ENCODE measurements at regions not wholly inside any gene's neighbourhood (a gene's known extent, or its start where the extent isn't known, plus 50 kb on each side); places are given as distances from the start of the nearest gene placed in this dataset.

DNA sequence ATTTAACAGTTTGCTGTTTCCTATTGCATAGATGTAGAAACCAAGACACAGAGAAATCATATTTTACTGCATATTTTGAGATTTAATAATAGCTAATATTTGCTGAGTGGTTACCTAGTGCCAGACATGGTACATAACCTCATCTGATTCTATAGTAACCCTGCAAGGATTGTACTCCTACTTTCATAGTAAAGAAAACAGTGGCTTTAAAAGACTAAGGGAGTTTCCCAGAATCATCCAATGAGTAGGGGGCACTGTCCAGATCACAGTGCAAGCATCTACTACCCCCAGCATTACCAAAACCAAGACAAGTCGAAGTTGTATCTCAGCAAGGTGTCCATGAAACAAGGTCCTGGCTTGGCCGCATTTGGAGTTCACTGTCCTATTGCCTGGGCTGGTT is 224.5 kb upstream of the TENM3 start:
- H2BK5ac ChIP-seq (ENCODE audit: low read depth, low read length, poor library complexity): no peak overlapping the region
- WGBS (ENCODE audit: extremely low coverage, insufficient coverage, insufficient read length): no CpG with 5 or more reads among the region's 2 CpGs
- H3K9me3 ChIP-seq (ENCODE audit: insufficient read depth, low read depth, low read length): no peaks in the 10 kb centered on the region
- no peak overlapping the region for H2BK120ac ChIP-seq (ENCODE audit: insufficient read depth, low read length, poor library complexity)
- H4K8ac ChIP-seq (ENCODE audit: low read depth, low read length): no peak overlapping the region
- H3K79me1 ChIP-seq (ENCODE audit: low read length): peaks cover 2% of the 10 kb centered on the region
- no peak overlapping the region for H3K27ac ChIP-seq (ENCODE audit: low read depth, low read length)
- peaks cover 2% of the 10 kb centered on the region for H3K79me2 ChIP-seq (ENCODE audit: control insufficient read depth, insufficient read depth, low read length, poor library complexity)
- no peak overlapping the region for H4K12ac ChIP-seq (ENCODE audit: low read depth, low read length)
- no peak overlapping the region for H3K18ac ChIP-seq (ENCODE audit: low read length)
- H3K9ac ChIP-seq (ENCODE audit: low read length): no peak overlapping the region
- H3K4ac ChIP-seq (ENCODE audit: low read depth, low read length): no peak overlapping the region
- DNase-seq: no peak
- no peak overlapping the region for H2AK5ac ChIP-seq (ENCODE audit: low read length)
- H3K14ac ChIP-seq (ENCODE audit: low read length): no peak overlapping the region
- H3K23ac ChIP-seq (ENCODE audit: low read length): no peak overlapping the region
- no peak overlapping the region for H3K4me2 ChIP-seq (ENCODE audit: low read length)
- H3K36me3 ChIP-seq (ENCODE audit: control insufficient read depth in 1 of 2, insufficient read depth in 2 of 2, low read length in 2 of 2): no peaks in the 10 kb centered on the region
- H2AFZ ChIP-seq (ENCODE audit: insufficient read depth, low read length, poor library complexity): no peak overlapping the region
- H4K91ac ChIP-seq (ENCODE audit: low read depth, low read length): no peak overlapping the region
- H2BK12ac ChIP-seq (ENCODE audit: low read length): no peak overlapping the region
- H3K27me3 ChIP-seq (ENCODE audit: insufficient read depth, low read length): no peaks in the 10 kb centered on the region
- peaks cover 3% of the 10 kb centered on the region in 2 experiments for H3K4me1 ChIP-seq (ENCODE audit: control insufficient read depth in 1 of 2, insufficient read depth in 2 of 2, low read length in 2 of 2)
- H3K4me3 ChIP-seq (ENCODE audit: low read depth, low read length): no peak overlapping the region

DNA sequence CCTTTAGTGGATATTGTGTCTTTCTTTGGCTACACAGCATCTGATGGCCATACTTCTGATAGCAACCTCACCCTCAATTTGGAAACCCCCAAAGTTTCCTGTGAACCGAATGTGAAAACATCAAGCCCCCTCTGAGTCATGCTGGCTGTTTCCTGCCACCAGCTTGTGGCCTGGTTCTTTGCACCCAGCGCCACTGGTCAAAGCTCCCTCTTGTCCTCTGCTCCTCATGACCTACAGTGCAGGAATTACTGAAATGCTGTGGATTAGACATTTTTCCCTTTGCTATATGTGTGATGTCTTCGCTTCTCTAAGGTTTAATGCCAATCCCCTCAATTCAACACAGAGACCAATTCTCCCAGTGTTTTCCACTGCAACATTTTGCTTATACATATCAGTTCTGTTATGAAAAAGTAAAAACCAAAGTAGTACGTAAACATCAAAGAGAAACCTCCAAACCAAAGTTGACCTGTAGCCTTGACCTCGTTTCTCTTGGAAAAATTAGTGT is 224.0 kb upstream of the TENM3 start:
- Histone ChIP-seq H2BK120ac (ENCODE audit: insufficient read depth, low read length, poor library complexity) (no peak overlapping the region), H3K23ac (ENCODE audit: low read length) (no peak overlapping the region), H4K91ac (ENCODE audit: low read depth, low read length) (no peak overlapping the region), H3K79me1 (ENCODE audit: low read length) (peaks cover 2% of the 10 kb centered on the region), H2BK5ac (ENCODE audit: low read depth, low read length, poor library complexity) (no peak overlapping the region), H3K27me3 (ENCODE audit: insufficient read depth, low read length) (no peaks in the 10 kb centered on the region), H3K4ac (ENCODE audit: low read depth, low read length) (no peak overlapping the region), H3K27ac (ENCODE audit: low read depth, low read length) (no peak overlapping the region), H3K14ac (ENCODE audit: low read length) (no peak overlapping the region), H4K8ac (ENCODE audit: low read depth, low read length) (no peak overlapping the region), H3K36me3 (ENCODE audit: control insufficient read depth in 1 of 2, insufficient read depth in 2 of 2, low read length in 2 of 2) (no peaks in the 10 kb centered on the region), H3K9me3 (ENCODE audit: insufficient read depth, low read depth, low read length) (no peaks in the 10 kb centered on the region), H3K79me2 (ENCODE audit: control insufficient read depth, insufficient read depth, low read length, poor library complexity) (peaks cover 2% of the 10 kb centered on the region), H3K4me1 (ENCODE audit: control insufficient read depth in 1 of 2, insufficient read depth in 2 of 2, low read length in 2 of 2) (peaks cover 3% of the 10 kb centered on the region in 2 experiments), H3K9ac (ENCODE audit: low read length) (no peak overlapping the region), H3K4me2 (ENCODE audit: low read length) (no peak overlapping the region), H3K18ac (ENCODE audit: low read length) (no peak overlapping the region), H4K12ac (ENCODE audit: low read depth, low read length) (no peak overlapping the region), H3K4me3 (ENCODE audit: low read depth, low read length) (no peak overlapping the region), H2AFZ (ENCODE audit: insufficient read depth, low read length, poor library complexity) (no peak overlapping the region), H2AK5ac (ENCODE audit: low read length) (no peak overlapping the region), H2BK12ac (ENCODE audit: low read length) (no peak overlapping the region)
- no CpG with 5 or more reads among the region's 5 CpGs for WGBS (ENCODE audit: extremely low coverage, insufficient coverage, insufficient read length)
- DNase-seq: no peak

DNA sequence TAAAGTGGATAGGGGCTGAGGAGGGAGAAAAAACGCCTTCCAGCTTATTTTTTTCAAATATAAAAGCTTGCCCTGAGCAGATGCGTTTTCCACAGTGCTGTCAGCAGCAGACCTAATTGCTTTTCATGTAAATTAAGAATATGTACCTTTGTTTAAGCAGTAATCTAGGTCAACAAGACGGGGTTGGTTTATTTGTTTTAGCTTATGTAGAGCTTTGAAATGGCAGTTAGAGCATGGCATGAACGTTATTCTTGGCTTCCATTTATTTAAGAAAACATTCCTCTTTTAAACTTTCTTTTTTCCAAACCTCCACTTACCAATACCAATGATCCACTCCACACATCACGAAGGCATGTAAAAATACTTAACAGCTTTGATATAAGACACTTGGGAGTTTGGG is 220.3 kb upstream of the TENM3 start:
- Histone ChIP-seq H3K27me3 (ENCODE audit: insufficient read depth, low read length) (no peaks in the 10 kb centered on the region), H3K27ac (ENCODE audit: low read depth, low read length) (no peak overlapping the region), H2BK5ac (ENCODE audit: low read depth, low read length, poor library complexity) (no peak overlapping the region), H3K18ac (ENCODE audit: low read length) (no peak overlapping the region), H3K4me2 (ENCODE audit: low read length) (no peak overlapping the region), H2BK12ac (ENCODE audit: low read length) (no peak overlapping the region), H3K9me3 (ENCODE audit: insufficient read depth, low read depth, low read length) (no peaks in the 10 kb centered on the region), H3K4ac (ENCODE audit: low read depth, low read length) (no peak overlapping the region), H3K4me1 (ENCODE audit: control insufficient read depth in 1 of 2, insufficient read depth in 2 of 2, low read length in 2 of 2) (no peaks in the 10 kb centered on the region), H3K23ac (ENCODE audit: low read length) (no peak overlapping the region), H4K12ac (ENCODE audit: low read depth, low read length) (no peak overlapping the region), H3K14ac (ENCODE audit: low read length) (no peak overlapping the region), H3K79me2 (ENCODE audit: control insufficient read depth, insufficient read depth, low read length, poor library complexity) (no peaks in the 10 kb centered on the region), H4K8ac (ENCODE audit: low read depth, low read length) (no peak overlapping the region), H3K36me3 (ENCODE audit: control insufficient read depth in 1 of 2, insufficient read depth in 2 of 2, low read length in 2 of 2) (no peaks in the 10 kb centered on the region), H3K79me1 (ENCODE audit: low read length) (no peaks in the 10 kb centered on the region), H2AFZ (ENCODE audit: insufficient read depth, low read length, poor library complexity) (no peak overlapping the region), H3K9ac (ENCODE audit: low read length) (no peak overlapping the region), H3K4me3 (ENCODE audit: low read depth, low read length) (no peak overlapping the region), H2BK120ac (ENCODE audit: insufficient read depth, low read length, poor library complexity) (no peak overlapping the region), H2AK5ac (ENCODE audit: low read length) (no peak overlapping the region), H4K91ac (ENCODE audit: low read depth, low read length) (no peak overlapping the region)
- 100% methylated on average over 1 of the region's 5 CpGs for WGBS (ENCODE audit: extremely low coverage, insufficient coverage, insufficient read length)
- no peak for DNase-seq

DNA sequence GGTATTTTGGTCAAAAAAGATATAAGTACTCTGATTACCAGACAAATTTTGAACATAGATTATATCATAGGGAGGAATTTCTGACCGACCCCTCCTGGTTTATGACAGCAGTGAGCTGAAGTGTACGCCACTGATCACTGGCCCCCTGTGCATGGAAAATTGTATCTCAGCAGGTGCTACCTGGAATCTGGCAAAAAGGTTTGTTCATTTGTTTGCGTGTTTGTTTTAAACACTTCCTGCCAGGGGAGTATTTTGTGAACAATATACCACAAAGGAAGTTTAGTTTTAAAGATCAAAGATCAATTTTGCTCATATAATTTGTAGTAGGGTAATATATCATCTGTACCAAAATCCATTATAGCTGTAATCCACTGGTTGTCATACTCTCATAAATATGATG is 219.7 kb upstream of the TENM3 start:
- H2BK120ac ChIP-seq (ENCODE audit: insufficient read depth, low read length, poor library complexity): no peak overlapping the region
- H3K79me1 ChIP-seq (ENCODE audit: low read length): no peaks in the 10 kb centered on the region
- H3K4me1 ChIP-seq (ENCODE audit: control insufficient read depth in 1 of 2, insufficient read depth in 2 of 2, low read length in 2 of 2): no peaks in the 10 kb centered on the region
- H4K91ac ChIP-seq (ENCODE audit: low read depth, low read length): no peak overlapping the region
- H3K14ac ChIP-seq (ENCODE audit: low read length): no peak overlapping the region
- no peak overlapping the region for H3K27ac ChIP-seq (ENCODE audit: low read depth, low read length)
- H2AFZ ChIP-seq (ENCODE audit: insufficient read depth, low read length, poor library complexity): no peak overlapping the region
- no peak overlapping the region for H4K12ac ChIP-seq (ENCODE audit: low read depth, low read length)
- H3K79me2 ChIP-seq (ENCODE audit: control insufficient read depth, insufficient read depth, low read length, poor library complexity): no peaks in the 10 kb centered on the region
- H3K36me3 ChIP-seq (ENCODE audit: control insufficient read depth in 1 of 2, insufficient read depth in 2 of 2, low read length in 2 of 2): no peaks in the 10 kb centered on the region
- no CpG with 5 or more reads among the region's 3 CpGs for WGBS (ENCODE audit: extremely low coverage, insufficient coverage, insufficient read length)
- H3K4ac ChIP-seq (ENCODE audit: low read depth, low read length): no peak overlapping the region
- no peak overlapping the region for H3K18ac ChIP-seq (ENCODE audit: low read length)
- no peaks in the 10 kb centered on the region for H3K9me3 ChIP-seq (ENCODE audit: insufficient read depth, low read depth, low read length)
- no peak for DNase-seq
- no peak overlapping the region for H3K9ac ChIP-seq (ENCODE audit: low read length)
- no peak overlapping the region for H2AK5ac ChIP-seq (ENCODE audit: low read length)
- H2BK5ac ChIP-seq (ENCODE audit: low read depth, low read length, poor library complexity): no peak overlapping the region
- H3K23ac ChIP-seq (ENCODE audit: low read length): no peak overlapping the region
- H3K27me3 ChIP-seq (ENCODE audit: insufficient read depth, low read length): no peaks in the 10 kb centered on the region
- no peak overlapping the region for H4K8ac ChIP-seq (ENCODE audit: low read depth, low read length)
- no peak overlapping the region for H2BK12ac ChIP-seq (ENCODE audit: low read length)
- no peak overlapping the region for H3K4me2 ChIP-seq (ENCODE audit: low read length)
- no peak overlapping the region for H3K4me3 ChIP-seq (ENCODE audit: low read depth, low read length)
